ENCODE measurements at regions not wholly inside any gene's neighbourhood (a gene's known extent, or its start where the extent isn't known, plus 50 kb on each side); places are given as distances from the start of the nearest gene placed in this dataset.

GRCh38 chrX:68916891-68917290 is 88.1 kb downstream of the EFNB1 start:
- H3K27me3 Mint-ChIP-seq (ENCODE audit: unreplicated experiment) = no peaks in the 10 kb centered on the region
- H3K9me3 Mint-ChIP-seq (ENCODE audit: low read depth, unreplicated experiment) = no peaks in the 10 kb centered on the region
- no peaks in the 10 kb centered on the region for H3K4me1 Mint-ChIP-seq (ENCODE audit: low read depth, unreplicated experiment)
- intact Hi-C loops (cut with micrococcal nuclease; ENCODE audit: unreplicated experiment) = loop anchor here (5.0 kb wide), 1 partner anchor 90 kb away; the partner anchor contains the start of gene EFNB1
- no peak for DNase-seq
- peak overlapping the region; percentile 39 for H3K27ac Mint-ChIP-seq (ENCODE audit: unreplicated experiment)
- CTCF ChIA-PET = no interaction called here
- H3K4me3 Mint-ChIP-seq (ENCODE audit: low read depth, unreplicated experiment) = no peak overlapping the region
- peaks cover 9% of the 10 kb centered on the region for H3K36me3 Mint-ChIP-seq (ENCODE audit: insufficient read depth, unreplicated experiment)
- BruUV-seq (replicated peaks) = no TSS peak
- no peak for TF ChIP-seq CTCF (IDR thresholded peaks at IDR 0.05; ENCODE audit: unreplicated experiment)

- intact Hi-C loops (cut with micrococcal nuclease; ENCODE audit: unreplicated experiment) = loop anchor here (5.0 kb wide), 1 partner anchor 88 kb away; the partner anchor contains the start of gene EFNB1
- Mint-ChIP-seq H3K4me3 (ENCODE audit: low read depth, unreplicated experiment) (no peak overlapping the region), H3K36me3 (ENCODE audit: insufficient read depth, unreplicated experiment) (peaks cover 9% of the 10 kb centered on the region), H3K9me3 (ENCODE audit: low read depth, unreplicated experiment) (no peaks in the 10 kb centered on the region), H3K4me1 (ENCODE audit: low read depth, unreplicated experiment) (no peaks in the 10 kb centered on the region), H3K27me3 (ENCODE audit: unreplicated experiment) (no peaks in the 10 kb centered on the region), H3K27ac (ENCODE audit: unreplicated experiment) (no peak overlapping the region)
- DNase-seq = no peak
- CTCF ChIA-PET = no interaction called here
- no TSS peak for BruUV-seq (replicated peaks)
- TF ChIP-seq CTCF (IDR thresholded peaks at IDR 0.05; ENCODE audit: unreplicated experiment) = no peak
Measured at GRCh38 chrX:68915778-68916177, 87.0 kb downstream of the EFNB1 start.

GRCh38 chrX:68914479-68914946 is 85.7 kb downstream of the EFNB1 start:
- no peaks in the 10 kb centered on the region for H3K9me3 Mint-ChIP-seq (ENCODE audit: low read depth, unreplicated experiment)
- no peak overlapping the region for H3K27ac Mint-ChIP-seq (ENCODE audit: unreplicated experiment)
- peaks cover 9% of the 10 kb centered on the region for H3K36me3 Mint-ChIP-seq (ENCODE audit: insufficient read depth, unreplicated experiment)
- TF ChIP-seq CTCF (IDR thresholded peaks at IDR 0.05; ENCODE audit: unreplicated experiment) = no peak
- CTCF ChIA-PET = interaction anchor here (0.5 kb wide), 1 partner anchor 44 kb away, joined by 3 read pairs; no protein-coding TSS in a partner anchor
- no peaks in the 10 kb centered on the region for H3K4me1 Mint-ChIP-seq (ENCODE audit: low read depth, unreplicated experiment)
- intact Hi-C loops (cut with micrococcal nuclease; ENCODE audit: unreplicated experiment) = no loop called here
- BruUV-seq (replicated peaks) = no TSS peak
- no peak overlapping the region for H3K4me3 Mint-ChIP-seq (ENCODE audit: low read depth, unreplicated experiment)
- DNase-seq = no peak
- no peaks in the 10 kb centered on the region for H3K27me3 Mint-ChIP-seq (ENCODE audit: unreplicated experiment)

GRCh38 chrX:68913249-68913547 is 84.4 kb downstream of the EFNB1 start:
- Mint-ChIP-seq H3K27me3 (ENCODE audit: unreplicated experiment) (no peaks in the 10 kb centered on the region), H3K9me3 (ENCODE audit: low read depth, unreplicated experiment) (no peaks in the 10 kb centered on the region), H3K4me3 (ENCODE audit: low read depth, unreplicated experiment) (no peak overlapping the region), H3K4me1 (ENCODE audit: low read depth, unreplicated experiment) (no peaks in the 10 kb centered on the region), H3K27ac (ENCODE audit: unreplicated experiment) (no peak overlapping the region), H3K36me3 (ENCODE audit: insufficient read depth, unreplicated experiment) (peaks cover 9% of the 10 kb centered on the region)
- CTCF ChIA-PET = interaction anchor here (0.7 kb wide), 1 partner anchor 297 kb away, joined by 3 read pairs; no protein-coding TSS in a partner anchor
- TF ChIP-seq CTCF (IDR thresholded peaks at IDR 0.05; ENCODE audit: unreplicated experiment) = no peak
- BruUV-seq (replicated peaks) = no TSS peak
- intact Hi-C loops (cut with micrococcal nuclease; ENCODE audit: unreplicated experiment) = no loop called here
- DNase-seq = no peak
